Colon (tissue), 2 donors: ENCODE measurements at regions not wholly inside any gene's neighbourhood (a gene's known extent, or its start where the extent isn't known, plus 50 kb on each side); places are given as distances from the start of the nearest gene placed in this dataset.

ENCODE experiments used
- FAIRE-seq: peaks from 2 replicates; lab custom pipeline; 2012; peaks lifted over from hg19 to GRCh38; lab: Jason Lieb, UNC
- donor health status: control.
- donor health status: control.

GRCh38 chr1:60169206-60169605 is 95.6 kb upstream of the C1orf87 start:
- FAIRE-seq = no peak

- FAIRE-seq = no peak
Observed at GRCh38 chr1:60162936-60163335, 89.4 kb upstream of the C1orf87 start.

GRCh38 chr1:60160141-60160540 is 86.6 kb upstream of the C1orf87 start:
- no peak for FAIRE-seq

GRCh38 chr1:60156371-60156770 is 82.8 kb upstream of the C1orf87 start:
- FAIRE-seq = no peak

- no peak for FAIRE-seq
Observed at GRCh38 chr1:60153961-60154360, 80.4 kb upstream of the C1orf87 start.

GRCh38 chr1:60152891-60153290 is 79.3 kb upstream of the C1orf87 start:
- FAIRE-seq = no peak

GRCh38 chr1:60151311-60151710 is 77.7 kb upstream of the C1orf87 start:
- FAIRE-seq = no peak

GRCh38 chr1:60149251-60149650 is 75.7 kb upstream of the C1orf87 start:
- no peak for FAIRE-seq

GRCh38 chr1:60146884-60147283 is 73.3 kb upstream of the C1orf87 start:
- no peak for FAIRE-seq

- no peak for FAIRE-seq
Observed at GRCh38 chr1:60145771-60146170, 72.2 kb upstream of the C1orf87 start.

- no peak for FAIRE-seq
Observed at GRCh38 chr1:60141743-60142142, 68.2 kb upstream of the C1orf87 start.

GRCh38 chr1:60141276-60141675 is 67.7 kb upstream of the C1orf87 start:
- FAIRE-seq = no peak

GRCh38 chr1:60137406-60137805 is 63.8 kb upstream of the C1orf87 start:
- FAIRE-seq = no peak

- no peak for FAIRE-seq
Observed at GRCh38 chr1:60136395-60136794, 62.8 kb upstream of the C1orf87 start.

- FAIRE-seq = no peak
Observed at GRCh38 chr1:60134716-60135115, 61.1 kb upstream of the C1orf87 start.

GRCh38 chr1:60133848-60134247 is 60.3 kb upstream of the C1orf87 start:
- no peak for FAIRE-seq

GRCh38 chr1:60133000-60133673 is 59.6 kb upstream of the C1orf87 start:
- FAIRE-seq = no peak

- FAIRE-seq = no peak
Observed at GRCh38 chr1:60132108-60132507, 58.5 kb upstream of the C1orf87 start.

- FAIRE-seq = no peak
Observed at GRCh38 chr1:60130703-60131102, 57.1 kb upstream of the C1orf87 start.

GRCh38 chr1:60129911-60130310 is 56.3 kb upstream of the C1orf87 start:
- FAIRE-seq = no peak

- no peak for FAIRE-seq
Observed at GRCh38 chr1:60126723-60127122, 53.2 kb upstream of the C1orf87 start.
